Liver (tissue), 3 donors: ENCODE measurements at regions not wholly inside any gene's neighbourhood (a gene's known extent, or its start where the extent isn't known, plus 50 kb on each side); places are given as distances from the start of the nearest gene placed in this dataset.

Experiments
- FOXA1 ChIP-seq: IDR thresholded peaks from 2 replicates; pipeline ENCODE4 v1.6.1; 2016; ENCODE audit warnings: antibody characterized with exemption
- TAF1 ChIP-seq: conservative IDR thresholded peaks from 2 replicates; pipeline ENCODE4 v1.6.1; 2016; ENCODE audit warnings: antibody characterized with exemption, mild to moderate bottlenecking
- YY1 ChIP-seq: IDR thresholded peaks from 2 replicates; pipeline ENCODE4 v1.6.1; 2016; ENCODE audit warnings: antibody characterized with exemption, mild to moderate bottlenecking
- ZBTB33 ChIP-seq: IDR thresholded peaks from 2 replicates; pipeline ENCODE4 v1.6.1; 2016; ENCODE audit warnings: antibody characterized with exemption
- TF ChIP-seq, protein P1 (sequence below): fragments of 150-350 bp; IDR thresholded peaks from 2 replicates; pipeline ENCODE4 v1.5.1; 2017; ENCODE audit warnings: improper control_type of control experiment, low read depth, low read length; ENCODE audit not compliant: missing input control
- donor health status: healthy.
- donor health status: healthy.

DNA sequence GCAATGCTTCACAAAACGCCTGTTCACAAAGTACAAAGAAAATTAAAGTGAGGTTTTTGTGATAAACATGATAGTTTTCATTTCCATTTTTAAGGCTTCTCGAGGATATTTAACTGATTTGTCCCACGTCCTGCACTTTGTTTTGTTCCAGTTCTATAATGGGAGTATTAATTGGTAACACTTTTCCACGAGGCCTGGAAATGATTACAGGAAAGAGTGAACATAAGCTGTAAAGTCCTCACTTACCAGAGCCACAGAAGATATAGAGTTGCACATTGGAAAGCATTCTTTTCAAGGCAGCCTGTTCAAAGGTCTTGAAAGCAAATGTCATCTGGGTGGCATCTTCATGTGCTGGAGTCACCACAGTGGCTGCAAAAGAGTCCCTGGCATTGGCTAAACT lies 1236.6 kb downstream of the BCL11B start:
- TF ChIP-seq ZBTB33 (no peak), TAF1 (no peak), FOXA1 (no peak), YY1 (no peak)
- TF ChIP-seq, protein P1, sequence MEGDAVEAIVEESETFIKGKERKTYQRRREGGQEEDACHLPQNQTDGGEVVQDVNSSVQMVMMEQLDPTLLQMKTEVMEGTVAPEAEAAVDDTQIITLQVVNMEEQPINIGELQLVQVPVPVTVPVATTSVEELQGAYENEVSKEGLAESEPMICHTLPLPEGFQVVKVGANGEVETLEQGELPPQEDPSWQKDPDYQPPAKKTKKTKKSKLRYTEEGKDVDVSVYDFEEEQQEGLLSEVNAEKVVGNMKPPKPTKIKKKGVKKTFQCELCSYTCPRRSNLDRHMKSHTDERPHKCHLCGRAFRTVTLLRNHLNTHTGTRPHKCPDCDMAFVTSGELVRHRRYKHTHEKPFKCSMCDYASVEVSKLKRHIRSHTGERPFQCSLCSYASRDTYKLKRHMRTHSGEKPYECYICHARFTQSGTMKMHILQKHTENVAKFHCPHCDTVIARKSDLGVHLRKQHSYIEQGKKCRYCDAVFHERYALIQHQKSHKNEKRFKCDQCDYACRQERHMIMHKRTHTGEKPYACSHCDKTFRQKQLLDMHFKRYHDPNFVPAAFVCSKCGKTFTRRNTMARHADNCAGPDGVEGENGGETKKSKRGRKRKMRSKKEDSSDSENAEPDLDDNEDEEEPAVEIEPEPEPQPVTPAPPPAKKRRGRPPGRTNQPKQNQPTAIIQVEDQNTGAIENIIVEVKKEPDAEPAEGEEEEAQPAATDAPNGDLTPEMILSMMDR = no peak
